Gastroesophageal sphincter (tissue), 4 donors: ENCODE measurements at regions not wholly inside any gene's neighbourhood (a gene's known extent, or its start where the extent isn't known, plus 50 kb on each side); places are given as distances from the start of the nearest gene placed in this dataset.
"Not testable (repeated sequence)": the region's sequence is repeated elsewhere in the genome, so short reads cannot be mapped to it uniquely, and the experiment has no call there.

Source experiments
- ATAC-seq: fragments of 150-250 bp; one replicate; pipeline ENCODE4 v1.9.1; 2016; ENCODE audit warnings: mild to moderate bottlenecking, moderate library complexity
- H3K27ac ChIP-seq, 4 donors: fragments of 200-600 bp; sonication (generic) in 3 of 4; 1 replicate in 3 of 4; 2 replicates in 1 of 4; pipeline ENCODE4 v1.5.1; 2016 to 2019
- H3K27me3 ChIP-seq: fragments of 200-600 bp; sonication (generic); one replicate; pipeline ENCODE4 v1.5.1; 2019
- H3K36me3 ChIP-seq, 2 donors: fragments of 200-600 bp; sonication (generic); one replicate each; pipeline ENCODE4 v1.5.1; 2019; ENCODE audit warnings: control low read depth in 1 of 2
- H3K4me1 ChIP-seq, 3 donors: fragments of 200-600 bp; sonication (generic); 1 replicate in 2 of 3; 2 replicates in 1 of 3; pipeline ENCODE4 v1.5.1; 2016 to 2019; ENCODE audit warnings: control low read depth in 2 of 3
- H3K4me3 ChIP-seq, 2 donors: fragments of 200-600 bp; sonication (generic); one replicate each; pipeline ENCODE4 v1.5.1; 2019; ENCODE audit warnings: mild to moderate bottlenecking in 1 of 2, moderate library complexity in 1 of 2
- H3K9me3 ChIP-seq, 3 donors: fragments of 200-600 bp; sonication (generic); one replicate each; pipeline ENCODE4 v1.5.1; 2017 to 2019; ENCODE audit warnings: control low read depth in 2 of 3
- EP300 ChIP-seq: sonication (generic); formaldehyde crosslinking; IDR thresholded peaks from one replicate; pipeline ENCODE4 v1.6.1; 2017; ENCODE audit warnings: antibody characterized with exemption, mild to moderate bottlenecking
- POLR2A ChIP-seq, 2 donors: fragments of 450-650 bp; IDR thresholded peaks; one replicate each; pipeline ENCODE4 v1.6.1; 2017; ENCODE audit warnings: antibody characterized with exemption in 2 of 2, mild to moderate bottlenecking in 2 of 2, moderate library complexity in 1 of 2
- POLR2AphosphoS5 ChIP-seq: sonication (generic); formaldehyde crosslinking; IDR thresholded peaks from one replicate; pipeline ENCODE4 v1.6.1; 2017; ENCODE audit warnings: antibody characterized with exemption
- WGBS, 2 donors: methylation state at CpG; one replicate each; pipeline ENCODE4 v1.1.5; 2018; ENCODE audit warnings: low coverage in 1 of 2; 5-methylcytosine and 5-hydroxymethylcytosine counted together
- TF ChIP-seq, protein P1 (sequence below), 4 experiments: fragments of 200-600 bp in 2 of 4; fragments of 450-650 bp in 2 of 4; sonication (generic) in 1 of 4; IDR thresholded peaks; one replicate each; pipeline ENCODE4 v1.5.1; 2017 to 2019; ENCODE audit warnings: antibody characterized with exemption in 4 of 4, mild to moderate bottlenecking in 2 of 4, moderate library complexity in 2 of 4

DNA sequence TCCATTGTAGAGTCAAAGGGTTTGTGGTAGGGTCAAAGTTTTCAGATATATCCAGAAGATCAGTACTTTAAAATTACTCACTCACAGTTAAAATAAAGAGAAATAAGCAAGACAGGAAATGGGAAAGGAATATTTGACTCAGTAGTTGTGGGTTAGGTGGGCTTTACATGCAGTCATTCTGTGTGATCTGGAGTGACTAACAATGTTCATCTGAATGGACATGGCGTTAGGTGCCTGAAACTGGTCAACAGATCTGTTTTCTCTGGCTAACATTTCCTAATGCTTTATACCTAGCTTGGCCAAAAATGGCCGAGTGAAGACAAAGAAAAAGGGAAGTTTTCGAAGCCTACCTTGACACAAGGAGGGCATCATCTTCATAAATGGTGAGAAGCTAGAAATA, 133.4 kb upstream of the SATB1 start:
- H3K27me3 ChIP-seq = peaks cover 3% of the 10 kb centered on the region
- no peaks in the 10 kb centered on the region for H3K36me3 ChIP-seq
- WGBS, 2 donors = 59 to 70% methylated on average over 3 of the region's 3 CpGs
- no peak overlapping the region for H3K27ac ChIP-seq
- TF ChIP-seq, protein P1, sequence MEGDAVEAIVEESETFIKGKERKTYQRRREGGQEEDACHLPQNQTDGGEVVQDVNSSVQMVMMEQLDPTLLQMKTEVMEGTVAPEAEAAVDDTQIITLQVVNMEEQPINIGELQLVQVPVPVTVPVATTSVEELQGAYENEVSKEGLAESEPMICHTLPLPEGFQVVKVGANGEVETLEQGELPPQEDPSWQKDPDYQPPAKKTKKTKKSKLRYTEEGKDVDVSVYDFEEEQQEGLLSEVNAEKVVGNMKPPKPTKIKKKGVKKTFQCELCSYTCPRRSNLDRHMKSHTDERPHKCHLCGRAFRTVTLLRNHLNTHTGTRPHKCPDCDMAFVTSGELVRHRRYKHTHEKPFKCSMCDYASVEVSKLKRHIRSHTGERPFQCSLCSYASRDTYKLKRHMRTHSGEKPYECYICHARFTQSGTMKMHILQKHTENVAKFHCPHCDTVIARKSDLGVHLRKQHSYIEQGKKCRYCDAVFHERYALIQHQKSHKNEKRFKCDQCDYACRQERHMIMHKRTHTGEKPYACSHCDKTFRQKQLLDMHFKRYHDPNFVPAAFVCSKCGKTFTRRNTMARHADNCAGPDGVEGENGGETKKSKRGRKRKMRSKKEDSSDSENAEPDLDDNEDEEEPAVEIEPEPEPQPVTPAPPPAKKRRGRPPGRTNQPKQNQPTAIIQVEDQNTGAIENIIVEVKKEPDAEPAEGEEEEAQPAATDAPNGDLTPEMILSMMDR (IDR thresholded peaks at IDR 0.05) = no peak
- TF ChIP-seq EP300 = no peak
- TF ChIP-seq POLR2A (IDR thresholded peaks at IDR 0.05) = no peak
- TF ChIP-seq POLR2AphosphoS5 = no peak
- ATAC-seq = no peak
- H3K9me3 ChIP-seq = no peaks in the 10 kb centered on the region
- no peaks in the 10 kb centered on the region for H3K4me1 ChIP-seq
- H3K4me3 ChIP-seq = no peak overlapping the region

DNA sequence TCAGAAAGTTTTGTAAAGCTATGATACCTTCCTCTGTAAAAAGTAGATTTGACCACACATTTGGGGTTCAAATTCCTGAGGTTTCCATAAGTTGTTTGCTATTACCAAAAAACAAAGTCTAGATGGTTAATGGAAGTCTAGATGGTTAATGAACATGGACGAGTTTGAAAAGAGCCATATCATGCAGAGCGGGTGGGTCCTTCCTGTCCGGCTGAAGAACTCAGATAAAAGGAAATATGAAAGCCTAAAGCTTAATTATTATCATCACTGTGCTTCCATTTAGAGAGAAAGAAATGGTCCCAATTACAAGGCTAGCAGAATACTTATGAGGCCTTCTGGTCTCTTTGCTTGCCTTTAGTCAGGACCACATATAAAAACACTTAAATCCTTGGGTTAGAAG, 132.1 kb upstream of the SATB1 start:
- Histone ChIP-seq H3K36me3 (no peaks in the 10 kb centered on the region), H3K9me3 (no peaks in the 10 kb centered on the region), H3K27me3 (peaks cover 3% of the 10 kb centered on the region), H3K27ac (no peak overlapping the region), H3K4me1 (no peaks in the 10 kb centered on the region), H3K4me3 (no peak overlapping the region)
- 47 to 69% methylated on average over 3 of the region's 3 CpGs for WGBS, 2 donors
- TF ChIP-seq POLR2A (IDR thresholded peaks at IDR 0.05) = no peak
- TF ChIP-seq POLR2AphosphoS5 = no peak
- TF ChIP-seq, protein P1 (IDR thresholded peaks at IDR 0.05) = no peak
- TF ChIP-seq EP300 = no peak
- ATAC-seq = no peak

DNA sequence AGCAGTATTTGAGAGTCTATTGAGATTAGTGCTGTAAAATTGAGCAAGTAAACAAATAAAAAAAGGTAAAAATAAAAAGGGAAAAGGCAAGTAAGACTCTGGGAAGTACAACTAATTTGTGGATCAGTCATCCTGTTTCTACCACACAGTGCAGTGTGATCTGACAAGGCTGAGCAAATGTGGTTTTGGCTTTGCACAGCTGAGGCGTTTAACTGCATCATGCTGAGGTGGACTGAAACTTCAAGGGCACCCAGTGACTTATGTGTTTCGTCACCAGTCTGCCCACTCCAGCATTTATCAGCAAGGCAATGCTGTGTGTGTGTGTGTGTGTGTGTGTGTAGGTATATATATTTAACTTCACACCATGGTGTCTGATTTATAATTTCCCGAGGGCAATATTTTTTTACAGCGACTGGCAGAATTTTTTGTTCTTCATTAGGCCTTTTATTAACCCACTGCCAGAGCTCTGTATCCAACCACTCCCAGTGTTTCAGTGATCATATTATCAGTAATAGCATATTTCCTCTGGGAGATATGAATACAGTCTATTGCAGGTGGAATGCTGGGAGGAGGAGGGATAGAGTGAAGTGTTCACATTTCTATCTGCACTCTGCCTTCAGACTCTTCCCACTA, 131.5 kb upstream of the SATB1 start:
- Histone ChIP-seq H3K4me1 (no peaks in the 10 kb centered on the region), H3K4me3 (no peak overlapping the region), H3K9me3 (no peaks in the 10 kb centered on the region)

DNA sequence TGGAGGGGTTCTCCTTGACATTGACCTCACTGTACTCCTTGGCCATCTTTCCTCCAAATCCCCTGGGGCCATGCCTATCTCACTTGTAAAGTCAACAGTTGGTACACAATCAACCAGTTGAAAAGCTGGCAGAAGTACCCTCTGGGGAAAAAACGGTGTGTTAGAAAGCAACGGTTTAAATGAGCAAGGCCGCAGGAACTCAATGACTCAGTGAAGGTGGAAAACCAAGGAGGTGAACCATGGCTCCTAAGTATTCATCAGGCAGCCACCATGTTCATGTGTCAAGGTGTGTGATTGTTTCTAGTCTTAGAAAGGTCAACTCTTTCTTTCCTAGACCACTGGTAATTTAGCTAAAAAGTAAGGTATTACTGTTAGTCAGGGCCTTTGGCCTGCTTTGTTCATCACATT, 130.9 kb upstream of the SATB1 start:
- no peaks in the 10 kb centered on the region for H3K9me3 ChIP-seq
- no CpG with 5 or more reads among the region's 3 CpGs for WGBS, 2 donors
- no peak overlapping the region for H3K27ac ChIP-seq
- no peaks in the 10 kb centered on the region for H3K4me1 ChIP-seq
- TF ChIP-seq, protein P1 (IDR thresholded peaks at IDR 0.05) = no peak
- TF ChIP-seq POLR2A (IDR thresholded peaks at IDR 0.05) = no peak
- TF ChIP-seq POLR2AphosphoS5 = no peak
- TF ChIP-seq EP300 = no peak
- no peak overlapping the region for H3K4me3 ChIP-seq
- ATAC-seq = no peak
- H3K27me3 ChIP-seq = no peaks in the 10 kb centered on the region
- no peaks in the 10 kb centered on the region for H3K36me3 ChIP-seq

More for the DNA sequence above, 131.5 kb upstream of the SATB1 start:
- TF ChIP-seq POLR2A (IDR thresholded peaks at IDR 0.05) (no peak), POLR2AphosphoS5 (no peak), EP300 (no peak)
- TF ChIP-seq, protein P1 (IDR thresholded peaks at IDR 0.05) = no peak
- Histone ChIP-seq H3K36me3 (no peaks in the 10 kb centered on the region), H3K27me3 (no peaks in the 10 kb centered on the region), H3K27ac (no peak overlapping the region)
- ATAC-seq = no peak
- WGBS, 2 donors = 60 to 66% methylated on average over 1 to 4 of the region's 4 CpGs

DNA sequence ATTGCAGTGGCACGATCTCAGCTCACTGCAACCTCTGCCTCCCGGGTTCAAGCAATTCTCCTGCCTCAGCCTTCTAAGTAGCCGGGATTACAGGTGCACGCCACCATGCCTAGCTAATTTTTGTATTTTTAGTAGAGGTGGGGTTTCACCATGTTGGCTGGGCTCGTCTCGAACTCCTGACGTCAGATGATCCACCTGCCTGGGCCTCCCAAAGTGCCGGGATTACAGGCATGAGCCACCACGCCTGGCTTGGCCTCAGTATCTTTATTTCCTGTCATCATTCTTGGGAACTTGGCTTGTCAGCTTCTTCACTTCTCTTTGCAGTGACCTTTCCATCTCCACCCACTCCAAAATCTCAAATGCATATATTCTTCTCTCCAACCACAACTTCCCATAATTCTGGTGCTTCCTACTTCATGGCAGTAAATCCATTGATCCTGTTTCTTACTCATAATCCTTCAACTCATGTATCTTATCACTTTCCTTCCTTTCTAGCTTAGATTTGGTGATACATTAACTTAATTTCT, 127.5 kb upstream of the SATB1 start:
- H3K4me1 ChIP-seq, ATAC-seq, H3K4me3 ChIP-seq, H3K9me3 ChIP-seq, H3K27ac ChIP-seq, H3K27me3 ChIP-seq, H3K36me3 ChIP-seq: not testable (repeated sequence)
- 67 to 74% methylated on average over 1 to 9 of the region's 9 CpGs for WGBS, 2 donors
